IPS-NIHi7 (cell line): ENCODE measurements at regions not wholly inside any gene's neighbourhood (a gene's known extent, or its start where the extent isn't known, plus 50 kb on each side); places are given as distances from the start of the nearest gene placed in this dataset.
"Not testable (repeated sequence)": the region's sequence is repeated elsewhere in the genome, so short reads cannot be mapped to it uniquely, and the experiment has no call there.

Experiments used
- DNase-seq: peaks from one replicate; pipeline ENCODE4 v3.0.0; 2012; ENCODE audit warnings: mixed read lengths; ENCODE audit errors: extremely low spot score

- DNase-seq, result no peak
Measured at GRCh38 chr6:103326760-103327757, 1532.7 kb downstream of the HACE1 start.

- DNase-seq, result no peak
Measured at GRCh38 chr6:103313432-103313831, 1546.3 kb downstream of the HACE1 start.

GRCh38 chr6:103294376-103294775 is 1565.3 kb downstream of the HACE1 start:
- DNase-seq, result not testable (repeated sequence)

- no peak for DNase-seq
Measured at GRCh38 chr6:103284835-103285234, 1574.9 kb downstream of the HACE1 start.

- no peak for DNase-seq
Measured at GRCh38 chr6:103280417-103280816, 1579.3 kb downstream of the HACE1 start.

DNA sequence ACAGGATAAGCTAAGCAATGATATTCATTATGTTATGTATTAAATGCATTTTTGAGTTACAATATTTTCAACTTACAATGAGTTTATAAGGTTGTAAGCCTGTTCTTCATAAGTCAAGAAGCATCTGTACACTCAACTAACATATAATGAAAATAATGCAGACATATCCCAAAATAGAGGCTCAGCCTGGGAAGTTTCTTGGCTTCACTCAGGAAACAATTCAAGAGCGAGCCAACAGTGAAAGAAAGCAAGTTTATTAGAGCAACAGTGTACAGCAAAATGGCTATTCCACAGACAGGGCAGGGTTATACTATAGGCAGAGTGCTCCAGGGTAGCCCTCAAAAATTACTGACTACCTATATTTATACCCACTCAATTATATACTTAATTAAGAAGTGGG is 1581.8 kb downstream of the HACE1 start:
- no peak for DNase-seq

GRCh38 chr6:103273048-103273447 is 1586.7 kb downstream of the HACE1 start:
- DNase-seq, result peak; percentile 20

DNA sequence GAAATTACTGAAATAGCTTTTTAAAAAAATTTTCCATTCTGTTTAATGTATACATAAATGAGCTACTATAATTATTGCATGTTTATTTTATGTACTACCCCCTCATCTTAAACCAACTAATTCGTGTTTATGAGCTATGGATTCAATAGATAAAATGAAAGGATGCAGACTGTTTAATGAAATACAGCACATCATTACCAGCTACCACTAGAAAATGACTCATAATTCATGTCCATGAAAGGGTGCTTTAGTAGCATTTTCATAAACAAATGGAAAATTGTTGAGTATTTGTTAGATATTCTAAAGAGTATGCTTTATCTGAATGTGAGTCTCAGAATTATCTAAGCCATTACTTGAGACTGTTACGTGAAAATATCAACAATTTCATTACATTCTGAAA is 1590.1 kb downstream of the HACE1 start:
- DNase-seq, result no peak

GRCh38 chr6:103268335-103268734 is 1591.4 kb downstream of the HACE1 start:
- no peak for DNase-seq

GRCh38 chr6:103264020-103264419 is 1595.7 kb downstream of the HACE1 start:
- DNase-seq, result no peak

DNA sequence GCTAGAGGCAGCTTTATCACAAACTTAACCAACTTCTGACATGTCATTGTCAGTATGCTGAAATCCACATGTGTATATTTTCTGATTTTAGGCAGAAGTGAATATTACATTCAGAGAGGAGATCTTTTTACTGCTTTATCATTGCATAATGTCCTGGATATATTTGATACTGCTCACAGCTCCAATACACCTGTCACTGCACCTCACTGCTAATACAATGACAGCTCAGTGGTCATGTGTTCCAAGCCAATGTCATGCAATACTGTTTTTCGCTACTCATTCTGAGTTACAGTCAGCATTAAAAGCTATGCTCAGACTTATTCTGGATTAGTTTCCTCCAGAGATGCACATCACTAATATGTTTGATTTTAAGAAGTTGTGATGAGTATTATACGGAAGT is 1604.6 kb downstream of the HACE1 start:
- DNase-seq, result no peak

DNA sequence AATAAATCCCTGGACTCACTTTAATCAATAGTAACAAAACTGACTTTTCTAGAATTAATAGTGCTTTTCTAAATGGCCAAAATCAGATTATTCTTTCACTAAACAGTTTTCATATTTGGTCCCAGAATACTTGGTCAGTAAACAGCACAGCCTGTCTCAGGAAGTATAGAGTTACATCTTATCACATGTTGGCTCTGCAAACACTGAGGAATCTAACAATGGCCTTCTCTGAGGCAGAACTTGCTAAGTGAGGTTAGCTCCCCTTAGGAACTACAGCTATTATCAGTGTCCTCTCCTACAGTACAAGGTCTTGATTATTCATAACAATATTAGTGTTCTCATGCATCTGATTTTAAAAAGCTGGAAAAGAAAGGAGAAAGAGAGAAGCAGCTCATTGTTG is 1622.8 kb downstream of the HACE1 start:
- DNase-seq, result peak; percentile 7

- no peak for DNase-seq
Measured at GRCh38 chr6:103231181-103231580, 1628.5 kb downstream of the HACE1 start.

- no peak for DNase-seq
Measured at GRCh38 chr6:103215847-103216246, 1643.9 kb downstream of the HACE1 start.

DNA sequence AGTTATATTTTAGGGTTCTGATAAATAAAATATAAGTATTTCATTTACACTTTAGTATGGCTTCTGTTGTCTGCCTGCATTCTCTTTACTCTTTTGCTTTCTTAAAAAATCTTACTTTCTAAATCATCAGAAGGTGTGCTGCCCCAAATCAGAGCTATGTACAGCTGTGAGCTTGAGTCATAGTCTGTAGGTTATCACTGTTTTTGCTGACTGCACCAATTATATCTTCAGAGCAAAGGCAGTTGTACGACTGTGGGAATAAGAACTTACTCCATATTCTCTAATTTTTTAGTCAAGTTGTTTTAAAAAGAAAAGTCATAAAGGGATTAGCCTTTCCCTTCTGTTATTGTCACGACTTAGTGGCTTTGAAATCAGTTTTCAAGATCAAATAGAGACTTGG is 1649.0 kb downstream of the HACE1 start:
- DNase-seq, result no peak

- DNase-seq, result no peak
Measured at GRCh38 chr6:103198386-103198785, 1661.3 kb downstream of the HACE1 start.

DNA sequence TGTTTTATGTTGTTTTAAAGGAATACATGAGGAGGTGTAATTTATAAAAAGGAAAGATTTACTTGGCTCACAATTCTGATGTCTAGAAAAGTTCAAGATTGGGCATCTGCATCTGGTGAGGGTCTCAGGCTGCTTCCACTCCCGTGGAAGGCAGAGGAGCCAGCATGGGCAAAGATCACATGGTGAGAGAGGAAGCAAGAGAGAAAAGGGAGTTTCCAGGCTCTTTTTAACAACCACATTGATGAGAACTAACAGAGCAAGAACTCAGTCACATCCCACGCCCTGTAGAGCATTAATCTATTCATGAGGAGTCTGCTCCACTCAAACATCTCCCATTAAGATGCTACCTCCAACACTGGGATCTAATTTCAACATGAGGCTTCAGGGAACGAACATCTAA is 1666.3 kb downstream of the HACE1 start:
- DNase-seq, result no peak

DNA sequence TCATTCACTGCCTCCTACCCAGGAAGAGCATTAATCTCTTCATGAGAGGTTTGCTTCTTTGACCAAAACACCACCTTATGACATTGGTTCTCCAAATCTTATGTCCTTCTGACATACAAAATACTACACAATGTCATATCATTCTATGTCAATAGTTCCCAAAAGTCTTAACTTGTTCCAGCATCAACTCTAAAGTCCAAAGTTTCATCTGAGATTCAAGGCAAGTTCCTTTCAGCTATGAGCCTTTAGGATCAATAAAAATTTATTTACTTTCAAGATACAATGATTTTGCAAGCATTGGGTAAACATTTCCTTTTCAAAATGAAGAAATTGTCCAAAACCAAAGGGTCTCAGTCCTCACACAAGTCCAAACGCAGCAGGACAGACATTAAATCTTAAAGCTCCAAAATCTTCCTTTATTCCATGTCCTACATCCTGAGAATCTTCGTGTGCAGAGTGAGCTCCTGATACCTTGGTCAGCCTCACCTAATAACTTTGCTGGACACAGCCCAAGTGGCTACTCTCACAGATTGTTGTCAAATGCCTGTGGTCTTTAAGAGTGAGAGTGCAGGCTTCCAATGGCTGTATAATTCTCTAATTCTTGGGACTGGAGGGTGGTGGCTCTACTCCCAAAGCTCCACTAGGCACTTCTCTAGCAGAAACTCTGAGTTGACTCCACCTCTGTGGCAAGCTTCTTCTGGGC is 1668.2 kb downstream of the HACE1 start:
- no peak for DNase-seq

- DNase-seq, result no peak
Measured at GRCh38 chr6:103184776-103185175, 1674.9 kb downstream of the HACE1 start.

- peak; percentile 40 for DNase-seq
Measured at GRCh38 chr6:103183831-103184411, 1675.8 kb downstream of the HACE1 start.

- DNase-seq, result no peak
Measured at GRCh38 chr6:103178193-103178592, 1681.5 kb downstream of the HACE1 start.

GRCh38 chr6:103177791-103178190 is 1681.9 kb downstream of the HACE1 start:
- DNase-seq, result no peak

- no peak for DNase-seq
Measured at GRCh38 chr6:103175056-103175455, 1684.7 kb downstream of the HACE1 start.
